HEK293 (cell line): ENCODE measurements at regions not wholly inside any gene's neighbourhood (a gene's known extent, or its start where the extent isn't known, plus 50 kb on each side); places are given as distances from the start of the nearest gene placed in this dataset.

ENCODE experiments used
- CTCF ChIA-PET: fragments of 350-600 bp; formaldehyde crosslinking; extraction: SDS; loops from one replicate; lab custom pipeline; 2021; ENCODE audit warnings: antibody characterized with exemption; lab: Yijun Ruan, JAX
- POLR2A ChIA-PET: fragments of 300-600 bp; formaldehyde crosslinking; extraction: SDS; loops from one replicate; lab custom pipeline; 2020; ENCODE audit warnings: antibody characterized with exemption, inconsistent platforms; lab: Yijun Ruan, JAX
- H3K27ac ChIP-seq: fragments of 200-500 bp; sonication (Bioruptor generic); 2 replicates; pipeline ENCODE4 v1.5.1; 2014; ENCODE audit warnings: low read depth, low read length, control low read depth, inconsistent platforms; ENCODE audit errors: extremely low read depth
- H3K36me3 ChIP-seq, 2 experiments: fragments of 200-500 bp in 1 of 2; sonication (Bioruptor generic) in 1 of 2; 1 replicate in 1 of 2; 2 replicates in 1 of 2; pipeline ENCODE4 v1.5.1; 2014 to 2017; ENCODE audit warnings: inconsistent platforms in 2 of 2, low read length in 2 of 2; ENCODE audit not compliant: control insufficient read depth in 2 of 2, insufficient read depth in 1 of 2
- H3K4me1 ChIP-seq: fragments of 200-500 bp; sonication (Bioruptor generic); 2 replicates; pipeline ENCODE4 v1.5.1; 2014; ENCODE audit warnings: mild to moderate bottlenecking, low read length, inconsistent platforms; ENCODE audit not compliant: control insufficient read depth, insufficient read depth
- H3K4me3 ChIP-seq: 2 replicates; pipeline ENCODE4 v1.5.1; 2011; ENCODE audit warnings: low read depth, mild to moderate bottlenecking, control low read depth, low read length, moderate library complexity
- H3K9me3 ChIP-seq: fragments of 200-500 bp; sonication (Bioruptor generic); 2 replicates; pipeline ENCODE4 v1.5.1; 2014; ENCODE audit warnings: low read depth, low read length, inconsistent platforms; ENCODE audit not compliant: control insufficient read depth, insufficient read depth
- CTCF ChIP-seq: fragments of 450-650 bp; formaldehyde crosslinking; IDR thresholded peaks from 2 replicates; pipeline ENCODE4 v1.5.1; 2016; ENCODE audit warnings: missing biosample characterization, missing genetic modification characterization
- YY2 ChIP-seq: fragments of 450-650 bp; formaldehyde crosslinking; IDR thresholded peaks from 2 replicates; pipeline ENCODE4 v1.5.1; 2016; ENCODE audit warnings: missing biosample characterization, missing genetic modification characterization
- ZBTB48 ChIP-seq: fragments of 450-650 bp; formaldehyde crosslinking; IDR thresholded peaks from 2 replicates; pipeline ENCODE4 v1.5.1; 2016; ENCODE audit warnings: missing biosample characterization, missing genetic modification characterization
- ZFP69B ChIP-seq: fragments of 450-650 bp; formaldehyde crosslinking; IDR thresholded peaks from 2 replicates; pipeline ENCODE4 v1.5.1; 2016; ENCODE audit warnings: missing biosample characterization, missing genetic modification characterization
- ZIC2 ChIP-seq: fragments of 450-650 bp; formaldehyde crosslinking; IDR thresholded peaks from 2 replicates; pipeline ENCODE4 v1.5.1; 2016; ENCODE audit warnings: missing biosample characterization, missing genetic modification characterization
- ZNF148 ChIP-seq: fragments of 450-650 bp; formaldehyde crosslinking; IDR thresholded peaks from 2 replicates; pipeline ENCODE4 v1.5.0; 2017; ENCODE audit warnings: missing biosample characterization, missing genetic modification characterization, borderline replicate concordance
- ZNF280C ChIP-seq: fragments of 450-650 bp; formaldehyde crosslinking; IDR thresholded peaks from 2 replicates; pipeline ENCODE4 v1.5.1; 2016; ENCODE audit warnings: missing biosample characterization, missing genetic modification characterization
- ZNF335 ChIP-seq: fragments of 450-650 bp; formaldehyde crosslinking; conservative IDR thresholded peaks from 2 replicates; pipeline ENCODE4 v1.5.1; 2016; ENCODE audit warnings: missing biosample characterization, missing genetic modification characterization
- ZNF341 ChIP-seq: fragments of 450-650 bp; formaldehyde crosslinking; IDR thresholded peaks from 2 replicates; pipeline ENCODE4; 2016; ENCODE audit warnings: low read depth, missing biosample characterization, missing genetic modification characterization
- ZNF398 ChIP-seq: fragments of 450-650 bp; formaldehyde crosslinking; IDR thresholded peaks from 2 replicates; pipeline ENCODE4 v1.5.1; 2017; ENCODE audit warnings: missing biosample characterization, missing genetic modification characterization
- ZNF48 ChIP-seq: fragments of 450-650 bp; formaldehyde crosslinking; IDR thresholded peaks from 2 replicates; pipeline ENCODE4 v1.5.1; 2016; ENCODE audit warnings: missing biosample characterization, missing genetic modification characterization
- ZNF530 ChIP-seq: fragments of 450-650 bp; formaldehyde crosslinking; IDR thresholded peaks from 2 replicates; pipeline ENCODE4 v1.5.1; 2016; ENCODE audit warnings: low read depth, missing biosample characterization, missing genetic modification characterization
- ZNF639 ChIP-seq: fragments of 450-650 bp; formaldehyde crosslinking; IDR thresholded peaks from 2 replicates; pipeline ENCODE4 v1.5.1; 2016; ENCODE audit warnings: missing biosample characterization, missing genetic modification characterization
- ZNF664 ChIP-seq: fragments of 450-650 bp; formaldehyde crosslinking; IDR thresholded peaks from 2 replicates; pipeline ENCODE4 v1.5.1; 2016; ENCODE audit warnings: missing biosample characterization, missing genetic modification characterization

- no peak for TF ChIP-seq ZFP69B (tag by site-specific recombination)
- TF ChIP-seq ZNF280C = no peak
- TF ChIP-seq ZNF48 (tag by site-specific recombination) = no peak
- no peak for TF ChIP-seq CTCF (tag by site-specific recombination)
- TF ChIP-seq ZNF639 (tag by site-specific recombination) = no peak
- no peak for TF ChIP-seq YY2 (tag by site-specific recombination)
- no peak for TF ChIP-seq ZNF335
- no peak for TF ChIP-seq ZIC2 (tag by site-specific recombination)
- TF ChIP-seq ZNF664 (tag by site-specific recombination) = no peak
- H3K4me3 ChIP-seq = no peak overlapping the region
- no peaks in the 10 kb centered on the region for H3K9me3 ChIP-seq
- H3K36me3 ChIP-seq = no peaks in the 10 kb centered on the region
- ChIA-PET POLR2A (no interaction called here), CTCF (no interaction called here)
- H3K4me1 ChIP-seq = no peaks in the 10 kb centered on the region
- no peak overlapping the region for H3K27ac ChIP-seq
Observed at GRCh38 chr2:101617796-101618195, 79.7 kb upstream of the MAP4K4 start.

GRCh38 chr2:101617188-101617587 is 80.3 kb upstream of the MAP4K4 start:
- Histone ChIP-seq H3K9me3 (no peaks in the 10 kb centered on the region), H3K36me3 (no peaks in the 10 kb centered on the region), H3K27ac (no peak overlapping the region), H3K4me1 (no peaks in the 10 kb centered on the region), H3K4me3 (no peak overlapping the region)
- POLR2A ChIA-PET = no interaction called here
- TF ChIP-seq ZNF398 (tag by site-specific recombination) (no peak), ZNF530 (tag by site-specific recombination) (no peak), ZBTB48 (tag by site-specific recombination) (no peak), ZNF341 (tag by site-specific recombination) (no peak), ZNF148 (tag by site-specific recombination) (no peak)
- CTCF ChIA-PET = interaction anchor here (0.5 kb wide), 1 partner anchor 281 kb away, joined by 4 read pairs; no protein-coding TSS in a partner anchor
